ENCODE measurements at regions not wholly inside any gene's neighbourhood (a gene's known extent, or its start where the extent isn't known, plus 50 kb on each side); places are given as distances from the start of the nearest gene placed in this dataset.

DNA sequence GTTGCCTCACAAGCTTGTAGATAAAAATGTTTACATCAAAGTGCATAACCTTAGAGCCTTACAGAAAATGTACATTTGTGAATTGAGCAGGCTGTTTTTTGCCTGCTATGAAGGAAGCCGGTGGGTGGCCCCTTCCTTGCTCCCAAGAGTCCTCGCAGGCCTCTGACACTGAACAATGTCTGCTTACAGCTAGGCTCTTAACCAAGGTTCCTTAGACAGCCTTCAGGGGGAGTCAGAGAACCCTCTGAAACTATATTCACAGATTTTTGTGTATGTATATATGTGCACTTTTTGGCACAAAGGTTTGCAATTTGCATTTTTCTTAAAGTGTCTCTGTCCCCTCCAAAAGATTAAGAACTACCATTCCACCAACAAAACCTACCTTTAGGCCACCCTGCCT lies 282.6 kb downstream of the BARHL2 start:
- 34 to 46% methylated on average over 2 of the region's 2 CpGs for WGBS, 2 donors (ENCODE audit: low coverage in 1 of 2)
- no peak for TF ChIP-seq EP300 (IDR thresholded peaks at IDR 0.05)
- TF ChIP-seq, protein P1, sequence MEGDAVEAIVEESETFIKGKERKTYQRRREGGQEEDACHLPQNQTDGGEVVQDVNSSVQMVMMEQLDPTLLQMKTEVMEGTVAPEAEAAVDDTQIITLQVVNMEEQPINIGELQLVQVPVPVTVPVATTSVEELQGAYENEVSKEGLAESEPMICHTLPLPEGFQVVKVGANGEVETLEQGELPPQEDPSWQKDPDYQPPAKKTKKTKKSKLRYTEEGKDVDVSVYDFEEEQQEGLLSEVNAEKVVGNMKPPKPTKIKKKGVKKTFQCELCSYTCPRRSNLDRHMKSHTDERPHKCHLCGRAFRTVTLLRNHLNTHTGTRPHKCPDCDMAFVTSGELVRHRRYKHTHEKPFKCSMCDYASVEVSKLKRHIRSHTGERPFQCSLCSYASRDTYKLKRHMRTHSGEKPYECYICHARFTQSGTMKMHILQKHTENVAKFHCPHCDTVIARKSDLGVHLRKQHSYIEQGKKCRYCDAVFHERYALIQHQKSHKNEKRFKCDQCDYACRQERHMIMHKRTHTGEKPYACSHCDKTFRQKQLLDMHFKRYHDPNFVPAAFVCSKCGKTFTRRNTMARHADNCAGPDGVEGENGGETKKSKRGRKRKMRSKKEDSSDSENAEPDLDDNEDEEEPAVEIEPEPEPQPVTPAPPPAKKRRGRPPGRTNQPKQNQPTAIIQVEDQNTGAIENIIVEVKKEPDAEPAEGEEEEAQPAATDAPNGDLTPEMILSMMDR (IDR thresholded peaks at IDR 0.05): no peak
- no peak for TF ChIP-seq POLR2AphosphoS5 (IDR thresholded peaks at IDR 0.05)
- no peak for TF ChIP-seq POLR2A (IDR thresholded peaks at IDR 0.05)
- H3K27ac ChIP-seq: no peak overlapping the region
- H3K36me3 ChIP-seq: no peaks in the 10 kb centered on the region
- no peaks in the 10 kb centered on the region for H3K27me3 ChIP-seq
- ATAC-seq: no peak
- no peaks in the 10 kb centered on the region for H3K9me3 ChIP-seq
- H3K4me1 ChIP-seq: no peaks in the 10 kb centered on the region
- H3K4me3 ChIP-seq: no peak overlapping the region

DNA sequence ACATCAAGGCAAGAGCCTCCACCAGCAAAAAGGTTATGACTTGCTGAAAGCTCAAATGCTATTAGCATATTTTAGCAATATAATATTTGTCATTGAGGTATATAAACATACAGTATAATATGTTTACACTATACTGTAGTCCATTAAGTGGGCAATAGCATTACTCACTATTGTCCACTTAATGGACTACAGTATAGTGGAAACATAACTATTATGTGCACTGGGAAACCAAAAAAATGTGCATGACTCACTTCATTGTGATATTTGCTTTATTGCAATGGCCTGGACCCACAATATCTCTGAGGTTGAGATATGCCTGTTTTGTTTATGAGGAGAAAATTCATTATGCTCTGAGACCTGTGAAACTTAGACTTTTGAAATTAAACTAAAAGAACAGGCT lies 300.0 kb downstream of the BARHL2 start:
- no peak for ATAC-seq

DNA sequence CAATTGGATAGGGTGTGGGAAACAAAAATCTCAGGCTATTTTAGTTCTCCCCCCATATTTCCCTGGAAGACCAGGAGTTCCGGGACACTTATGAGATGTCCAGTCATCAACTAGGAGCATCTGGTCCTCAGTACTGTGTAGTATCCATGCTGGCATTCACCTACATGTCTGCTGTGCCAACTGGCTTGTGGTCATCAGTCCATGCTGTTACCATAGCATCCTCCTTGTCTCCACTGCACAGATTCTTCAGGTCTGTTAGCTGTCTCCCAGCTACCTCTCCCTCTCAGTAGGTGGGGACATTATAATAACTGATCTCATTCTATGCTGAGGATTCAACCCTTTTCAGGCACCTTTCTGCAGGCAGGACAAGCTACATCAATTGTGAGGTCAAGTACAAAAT lies 302.9 kb downstream of the BARHL2 start:
- TF ChIP-seq, protein P1 (IDR thresholded peaks at IDR 0.05): no peak
- TF ChIP-seq POLR2AphosphoS5 (IDR thresholded peaks at IDR 0.05) (no peak), POLR2A (IDR thresholded peaks at IDR 0.05) (no peak)
- Histone ChIP-seq H3K27ac (no peak overlapping the region), H3K4me3 (no peak overlapping the region), H3K9me3 (peaks cover 0 to 12% (median 0%) of the 10 kb centered on the region in 3 donors), H3K27me3 (no peaks in the 10 kb centered on the region), H3K36me3 (no peaks in the 10 kb centered on the region), H3K4me1 (no peaks in the 10 kb centered on the region)
- WGBS, 2 donors (ENCODE audit: low coverage in 1 of 2): 100% methylated on average over 1 of the region's 1 CpG
- no peak for ATAC-seq

More for the DNA sequence above, 300.0 kb downstream of the BARHL2 start:
- Histone ChIP-seq H3K27me3 (no peaks in the 10 kb centered on the region), H3K27ac (no peak overlapping the region), H3K36me3 (no peaks in the 10 kb centered on the region), H3K4me1 (no peaks in the 10 kb centered on the region), H3K9me3 (peaks cover 0 to 17% (median 0%) of the 10 kb centered on the region in 3 donors), H3K4me3 (no peak overlapping the region)
- no peak for TF ChIP-seq POLR2AphosphoS5 (IDR thresholded peaks at IDR 0.05)
- no peak for TF ChIP-seq POLR2A (IDR thresholded peaks at IDR 0.05)
- no peak for TF ChIP-seq EP300 (IDR thresholded peaks at IDR 0.05)
- TF ChIP-seq, protein P1 (IDR thresholded peaks at IDR 0.05): no peak

DNA sequence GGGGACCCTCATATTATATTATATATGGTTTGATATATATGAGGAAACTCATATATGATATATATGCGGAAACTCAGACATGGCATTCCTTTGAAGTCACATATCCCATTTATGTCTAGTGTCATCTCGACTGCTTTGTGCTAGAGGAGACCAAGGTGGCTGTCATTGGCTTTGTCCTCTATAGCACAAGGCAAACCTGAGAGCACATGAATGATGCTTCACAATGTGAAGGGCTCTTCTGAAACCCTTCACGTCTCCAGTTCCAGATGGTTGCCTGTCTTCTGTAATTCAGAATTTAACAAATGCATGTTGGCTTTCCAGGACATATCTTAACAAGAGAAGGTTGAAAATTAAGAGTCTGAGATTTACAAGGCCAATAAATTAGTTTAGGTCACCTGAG lies 303.6 kb downstream of the BARHL2 start:
- no peak for ATAC-seq
- TF ChIP-seq, protein P1 (IDR thresholded peaks at IDR 0.05): no peak
- no peak for TF ChIP-seq POLR2A (IDR thresholded peaks at IDR 0.05)
- no peak for TF ChIP-seq EP300 (IDR thresholded peaks at IDR 0.05)
- TF ChIP-seq POLR2AphosphoS5 (IDR thresholded peaks at IDR 0.05): no peak
- H3K36me3 ChIP-seq: no peaks in the 10 kb centered on the region
- no peaks in the 10 kb centered on the region for H3K4me1 ChIP-seq
- H3K27ac ChIP-seq: no peak overlapping the region
- peaks cover 0 to 12% (median 0%) of the 10 kb centered on the region in 3 donors for H3K9me3 ChIP-seq
- 81 to 89% methylated on average over 2 to 3 of the region's 3 CpGs for WGBS, 2 donors (ENCODE audit: low coverage in 1 of 2)
- no peaks in the 10 kb centered on the region for H3K27me3 ChIP-seq
- no peak overlapping the region for H3K4me3 ChIP-seq

DNA sequence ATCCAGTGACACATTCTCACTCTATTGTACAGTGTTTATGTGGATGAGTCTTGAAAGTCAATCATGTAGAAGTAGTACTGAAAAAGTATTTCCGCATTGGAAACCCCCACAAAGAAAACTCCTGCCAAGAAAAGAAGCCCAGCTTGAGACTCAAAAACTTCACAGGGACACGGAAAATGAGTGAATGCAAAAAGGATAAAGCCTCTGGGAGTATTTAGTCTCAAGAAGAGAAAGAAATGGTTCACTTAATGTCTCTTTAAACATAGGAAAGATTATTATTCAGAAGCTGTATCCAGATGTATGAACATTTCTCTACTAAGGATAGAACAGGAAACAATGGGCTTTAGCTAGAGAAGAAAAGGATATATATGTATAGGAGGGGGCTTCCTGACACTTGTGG lies 304.5 kb downstream of the BARHL2 start:
- Histone ChIP-seq H3K27ac (no peak overlapping the region), H3K36me3 (no peaks in the 10 kb centered on the region), H3K4me3 (no peak overlapping the region), H3K27me3 (no peaks in the 10 kb centered on the region), H3K9me3 (peaks cover 0 to 12% (median 0%) of the 10 kb centered on the region in 3 donors), H3K4me1 (no peaks in the 10 kb centered on the region)
- TF ChIP-seq POLR2AphosphoS5 (IDR thresholded peaks at IDR 0.05) (no peak), POLR2A (IDR thresholded peaks at IDR 0.05) (no peak)
- TF ChIP-seq, protein P1 (IDR thresholded peaks at IDR 0.05): no peak
- WGBS, 2 donors (ENCODE audit: low coverage in 1 of 2): 75 to 79% methylated on average over 2 of the region's 2 CpGs
- ATAC-seq: no peak

Data from gastroesophageal sphincter (tissue), 4 donors.